Pancreas (tissue), 10 donors: ENCODE measurements at regions not wholly inside any gene's neighbourhood (a gene's known extent, or its start where the extent isn't known, plus 50 kb on each side); places are given as distances from the start of the nearest gene placed in this dataset.
A peak's percentile ranks its signal among the peaks of the same experiment; 100 is the strongest.

Experiments used
- ATAC-seq, 4 donors: fragments of 200-7000 bp; cut with Tn5 transposase; one replicate each; pipeline versions ENCODE4 v1.8.0 to v1.9.1; 2020; ENCODE audit warnings: mild to moderate bottlenecking in 4 of 4, moderate library complexity in 4 of 4
- DNase-seq, 6 donors: peaks; one replicate each; pipeline ENCODE4 v3.0.0-alpha.2; 2020
- FAIRE-seq: peaks from 2 replicates; lab custom pipeline; 2012; peaks lifted over from hg19 to GRCh38; lab: Jason Lieb, UNC
- H3K27ac ChIP-seq, 4 donors: fragments of 200-600 bp; sonication (generic); 1 replicate in 3 of 4; 2 replicates in 1 of 4; pipeline versions ENCODE4 v1.5.0 to v1.8.0; 2020
- H3K27me3 ChIP-seq, 4 donors: fragments of 200-600 bp; one replicate each; pipeline ENCODE4 v1.8.0; 2021
- H3K36me3 ChIP-seq, 3 donors: fragments of 200-600 bp; sonication (generic) in 1 of 3; one replicate each; pipeline versions ENCODE4 v1.5.0 to v1.8.0; 2020 to 2021
- H3K4me1 ChIP-seq, 3 donors: fragments of 200-600 bp; one replicate each; pipeline ENCODE4 v1.8.0; 2021
- H3K4me3 ChIP-seq, 4 donors: fragments of 200-600 bp; sonication (generic) in 2 of 4; one replicate each; pipeline versions ENCODE4 v1.5.0 to v1.8.0; 2020 to 2021
- H3K9me3 ChIP-seq, 4 donors: fragments of 200-600 bp; one replicate each; pipeline ENCODE4 v1.8.0; 2021
- whole genome bisulfite sequencing, 2 donors: extraction: QIAGEN DNeasy Blood & Tissue Kit; methylation state at CpG; one replicate each; pipeline ENCODE4 v1.1.7; 2013; 5-methylcytosine and 5-hydroxymethylcytosine counted together
- intact Hi-C, 3 donors: fragments of 100-400 bp; cut with DNase I; formaldehyde crosslinking; loops; one replicate each; pipeline versions ENCODE4 v1.11.1 to v1.14.2; 2022
- TF ChIP-seq, protein P1 (sequence below), 4 donors: fragments of 200-600 bp; sonication (generic) in 3 of 4; IDR thresholded peaks; one replicate each; pipeline versions ENCODE4 v1.5.0 to v1.8.0; 2021; ENCODE audit warnings: antibody characterized with exemption in 4 of 4
- donor health status: healthy with polysubstance abuse.
- donor health status: DM: no; HTN: no; CAD: no; lungs with moderate emphysema.
- donor health status: DM: no; HTN: no; CAD: no.
- donor health status: control.
- donor health status: control.
- donor health status: Bipolar disorder and iron deficiency.
- donor health status: DM: yes; HTN: yes; CAD: no.
- donor health status: DM: no; HTN: no; CAD: no.
- donor health status: DM: no; HTN: no; CAD: no.
- donor health status: DM: yes; HTN: yes; CAD: no.

DNA sequence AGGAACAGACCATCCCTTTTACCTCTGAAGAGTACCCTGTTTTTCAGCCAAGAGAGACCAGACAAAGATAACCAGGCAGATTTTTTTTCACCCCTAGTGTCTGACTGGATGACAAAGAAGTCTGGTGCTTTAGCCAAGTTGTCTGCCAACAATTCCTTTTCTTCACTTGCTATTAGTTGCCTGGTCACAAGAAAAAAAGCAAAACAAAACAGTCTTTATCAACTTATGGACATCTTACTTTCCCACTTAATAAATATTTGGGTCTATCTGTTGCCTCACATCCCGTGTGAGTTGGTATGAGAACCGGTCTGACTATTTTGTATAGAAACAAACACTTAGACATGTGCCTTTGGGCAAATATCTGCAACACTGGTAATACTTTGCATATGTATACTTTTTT is 662.9 kb downstream of the PLPP3 start:
- DNase-seq (no peak), ATAC-seq (no peak), FAIRE-seq (no peak)
- Histone ChIP-seq H3K4me1 (no peaks in the 10 kb centered on the region), H3K36me3 (no peaks in the 10 kb centered on the region), H3K9me3 (no peaks in the 10 kb centered on the region), H3K27ac (no peak overlapping the region), H3K4me3 (no peak overlapping the region), H3K27me3 (no peaks in the 10 kb centered on the region)
- intact Hi-C loops = no loop called here
- 46 to 64% methylated on average over 2 of the region's 2 CpGs for WGBS, 2 donors
- TF ChIP-seq, protein P1, sequence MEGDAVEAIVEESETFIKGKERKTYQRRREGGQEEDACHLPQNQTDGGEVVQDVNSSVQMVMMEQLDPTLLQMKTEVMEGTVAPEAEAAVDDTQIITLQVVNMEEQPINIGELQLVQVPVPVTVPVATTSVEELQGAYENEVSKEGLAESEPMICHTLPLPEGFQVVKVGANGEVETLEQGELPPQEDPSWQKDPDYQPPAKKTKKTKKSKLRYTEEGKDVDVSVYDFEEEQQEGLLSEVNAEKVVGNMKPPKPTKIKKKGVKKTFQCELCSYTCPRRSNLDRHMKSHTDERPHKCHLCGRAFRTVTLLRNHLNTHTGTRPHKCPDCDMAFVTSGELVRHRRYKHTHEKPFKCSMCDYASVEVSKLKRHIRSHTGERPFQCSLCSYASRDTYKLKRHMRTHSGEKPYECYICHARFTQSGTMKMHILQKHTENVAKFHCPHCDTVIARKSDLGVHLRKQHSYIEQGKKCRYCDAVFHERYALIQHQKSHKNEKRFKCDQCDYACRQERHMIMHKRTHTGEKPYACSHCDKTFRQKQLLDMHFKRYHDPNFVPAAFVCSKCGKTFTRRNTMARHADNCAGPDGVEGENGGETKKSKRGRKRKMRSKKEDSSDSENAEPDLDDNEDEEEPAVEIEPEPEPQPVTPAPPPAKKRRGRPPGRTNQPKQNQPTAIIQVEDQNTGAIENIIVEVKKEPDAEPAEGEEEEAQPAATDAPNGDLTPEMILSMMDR (IDR thresholded peaks at IDR 0.05) = no peak

DNA sequence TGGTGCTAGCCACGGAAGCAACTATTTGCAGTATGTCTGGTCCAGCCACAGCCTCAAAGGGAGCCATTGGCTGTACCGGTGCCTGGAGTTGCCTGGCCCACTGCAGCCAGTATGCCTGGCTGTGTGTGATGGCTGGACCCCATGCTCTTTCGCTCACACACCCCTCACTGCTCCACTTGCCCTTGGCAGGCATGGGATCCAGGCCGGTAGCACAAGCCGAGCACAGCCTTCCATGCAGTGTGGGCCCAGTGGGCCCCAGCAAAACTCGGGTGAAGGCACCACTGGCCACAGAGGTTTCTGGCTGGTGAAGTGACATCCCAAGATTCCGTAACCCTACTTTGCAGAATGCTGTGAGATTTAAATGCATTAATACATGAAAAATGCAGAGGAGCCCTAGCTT is 665.8 kb downstream of the PLPP3 start:
- intact Hi-C loops = no loop called here
- DNase-seq = peak in 1 of 6 donors; percentile 23
- TF ChIP-seq, protein P1 (IDR thresholded peaks at IDR 0.05) = no peak
- no peak for FAIRE-seq
- Histone ChIP-seq H3K9me3 (no peaks in the 10 kb centered on the region), H3K4me3 (no peak overlapping the region), H3K27me3 (no peaks in the 10 kb centered on the region), H3K4me1 (no peaks in the 10 kb centered on the region), H3K36me3 (no peaks in the 10 kb centered on the region), H3K27ac (no peak overlapping the region)
- no peak for ATAC-seq
- WGBS, 2 donors = 92 to 95% methylated on average over 7 of the region's 7 CpGs

DNA sequence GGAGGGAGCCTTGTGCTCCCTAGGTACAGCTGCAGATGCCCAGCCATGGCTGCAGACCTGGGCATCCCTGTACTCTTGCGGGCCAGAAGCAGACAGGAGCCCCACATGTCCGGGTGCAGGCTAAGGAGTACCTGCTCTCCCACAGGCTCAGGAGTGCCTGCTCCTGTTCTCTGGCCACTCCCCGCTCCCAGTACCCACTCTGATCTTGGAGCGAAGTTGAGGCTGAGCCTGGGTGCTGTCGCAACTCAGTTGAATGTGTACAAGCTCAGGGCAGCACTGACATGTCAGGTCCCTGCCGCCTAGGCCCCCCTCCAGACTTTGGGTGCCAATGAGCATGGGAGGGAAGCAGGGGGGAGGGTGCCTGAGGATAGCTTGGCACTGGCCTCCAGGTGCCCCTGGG is 666.9 kb downstream of the PLPP3 start:
- no peaks in the 10 kb centered on the region for H3K9me3 ChIP-seq
- intact Hi-C loops = no loop called here
- FAIRE-seq = no peak
- TF ChIP-seq, protein P1 (IDR thresholded peaks at IDR 0.05) = no peak
- peak in 1 of 6 donors; percentile 26 for DNase-seq
- H3K4me1 ChIP-seq = no peaks in the 10 kb centered on the region
- no peak for ATAC-seq
- no peak overlapping the region for H3K4me3 ChIP-seq
- WGBS, 2 donors = 93 to 96% methylated on average over 6 of the region's 6 CpGs
- no peak overlapping the region for H3K27ac ChIP-seq
- no peaks in the 10 kb centered on the region for H3K36me3 ChIP-seq
- H3K27me3 ChIP-seq = no peaks in the 10 kb centered on the region

DNA sequence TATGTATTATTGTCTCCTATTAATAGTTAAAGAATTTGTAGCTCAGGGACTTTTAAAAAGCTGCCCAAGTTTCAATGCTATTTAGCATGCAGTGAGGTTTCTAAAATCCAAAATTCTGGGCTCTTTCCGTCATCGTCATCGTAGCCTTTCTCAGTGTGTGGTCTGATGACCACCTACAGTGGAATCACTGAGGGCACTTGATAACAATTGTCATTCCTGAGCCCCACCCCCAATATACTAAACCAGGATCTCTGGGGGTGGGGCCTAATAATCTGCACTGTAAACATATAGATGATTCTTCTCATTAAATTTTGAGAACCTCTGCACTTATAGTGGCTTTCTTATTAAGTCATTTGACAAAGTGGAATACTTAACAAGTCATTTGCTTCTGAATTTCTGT is 674.8 kb downstream of the PLPP3 start:
- no peak overlapping the region for H3K4me3 ChIP-seq
- H3K27me3 ChIP-seq = no peaks in the 10 kb centered on the region
- ATAC-seq (no peak), DNase-seq (no peak), FAIRE-seq (no peak)
- 91% methylated on average over 3 of the region's 3 CpGs for WGBS, 2 donors
- no peak overlapping the region for H3K27ac ChIP-seq
- intact Hi-C loops = no loop called here
- no peaks in the 10 kb centered on the region for H3K36me3 ChIP-seq
- TF ChIP-seq, protein P1 (IDR thresholded peaks at IDR 0.05) = no peak
- H3K9me3 ChIP-seq = no peaks in the 10 kb centered on the region
- H3K4me1 ChIP-seq = peaks cover 0 to 4% (median 0%) of the 10 kb centered on the region in 3 donors

DNA sequence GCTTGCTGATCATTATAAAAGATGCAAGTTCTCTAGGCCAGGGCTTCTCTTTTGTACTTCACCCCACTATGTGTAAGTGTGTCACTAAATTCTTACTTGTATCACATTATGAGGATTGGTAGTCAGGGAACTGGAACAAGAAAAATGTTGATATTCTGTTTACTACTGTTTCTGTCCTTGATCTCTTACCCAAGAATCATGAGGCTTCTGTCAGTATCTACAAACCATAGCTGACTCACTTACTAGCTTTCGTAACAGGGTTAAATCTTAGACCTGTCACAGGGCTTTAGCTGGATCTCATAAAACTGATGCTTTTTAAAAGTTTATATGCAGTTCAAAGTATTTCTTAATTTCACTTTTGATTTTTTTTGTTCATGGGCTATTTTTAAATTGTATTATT is 681.2 kb downstream of the PLPP3 start:
- 92 to 94% methylated on average over 1 of the region's 1 CpG for WGBS, 2 donors

More for the DNA sequence above, 681.2 kb downstream of the PLPP3 start:
- Histone ChIP-seq H3K27me3 (no peaks in the 10 kb centered on the region), H3K4me3 (no peak overlapping the region), H3K4me1 (no peaks in the 10 kb centered on the region), H3K9me3 (no peaks in the 10 kb centered on the region), H3K36me3 (no peaks in the 10 kb centered on the region), H3K27ac (no peak overlapping the region)
- ATAC-seq = no peak
- no peak for FAIRE-seq
- TF ChIP-seq, protein P1 (IDR thresholded peaks at IDR 0.05) = no peak
- intact Hi-C loops = no loop called here
- DNase-seq = no peak
